HepG2 (cell line): ENCODE measurements at regions not wholly inside any gene's neighbourhood (a gene's known extent, or its start where the extent isn't known, plus 50 kb on each side); places are given as distances from the start of the nearest gene placed in this dataset.

Experiments
- ATAC-seq: fragments of 200-7000 bp; cut with Tn5 transposase; 3 replicates; pipeline ENCODE4 v1.9.1; 2020; ENCODE audit warnings: mild to moderate bottlenecking, moderate library complexity
- BruUV-seq: library from RNA; stranded (reverse); fragments of 400-500 nt; replicated peaks from 2 replicates; lab custom pipeline; 2021; lab: Mats Ljungman, UMichigan
- CTCF ChIA-PET: fragments of 300-600 bp; formaldehyde crosslinking; extraction: SDS; loops from one replicate; lab custom pipeline; 2021; ENCODE audit warnings: low total read pairs, inconsistent platforms, low intra/inter-chr PET ratio; lab: Yijun Ruan, JAX
- POLR2A ChIA-PET: fragments of 350-600 bp; sonication (Branson Sonifier 250); formaldehyde crosslinking; loops from one replicate; lab custom pipeline; 2020; ENCODE audit warnings: antibody characterized with exemption, inconsistent platforms; lab: Yijun Ruan, JAX
- DNase-seq: peaks from one replicate; pipeline ENCODE4 v3.0.0-alpha.2; 2015; ENCODE audit warnings: low spot score
- FAIRE-seq: peaks from 3 replicates; lab custom pipeline; 2011; peaks lifted over from hg19 to GRCh38; lab: Jason Lieb, UNC
- H2AFZ ChIP-seq: one replicate; pipeline ENCODE4 v1.6.1; 2011; ENCODE audit warnings: low read length, inconsistent platforms
- H3K27ac ChIP-seq: fragments of 300-600 bp; 3 replicates; pipeline ENCODE4 v1.8.0; 2011; ENCODE audit warnings: mixed run types, mild to moderate bottlenecking, mixed read lengths, low read length, inconsistent platforms; ENCODE audit not compliant: insufficient read depth; ENCODE audit errors: extremely low read length
- H3K27me3 ChIP-seq, 2 experiments: fragments of 200-600 bp in 1 of 2; 2 replicates in 1 of 2; 3 replicates in 1 of 2; pipeline versions ENCODE4 v1.6.0 to v1.8.0; 2011; ENCODE audit warnings: low read length in 2 of 2, mild to moderate bottlenecking in 2 of 2, moderate library complexity in 2 of 2, inconsistent platforms in 1 of 2; ENCODE audit not compliant: insufficient read depth in 2 of 2, control insufficient read depth in 1 of 2
- H3K36me3 ChIP-seq, 2 experiments: fragments of 200-600 bp in 1 of 2; replicated peaks in 1 of 2; 2 replicates in 1 of 2; 3 replicates in 1 of 2; pipeline versions ENCODE4 v1.5.1 to v1.8.0; 2011; ENCODE audit warnings: low read length in 2 of 2, inconsistent platforms in 1 of 2; ENCODE audit not compliant: insufficient read depth in 2 of 2, control insufficient read depth in 1 of 2
- H3K4me1 ChIP-seq: 2 replicates; pipeline ENCODE4 v1.5.1; 2012; ENCODE audit warnings: low read length, inconsistent platforms; ENCODE audit not compliant: insufficient read depth
- H3K4me2 ChIP-seq: 2 replicates; pipeline ENCODE4 v1.6.0; 2011; ENCODE audit warnings: low read depth, low read length, inconsistent platforms
- H3K4me3 ChIP-seq, 3 experiments: fragments of 200-600 bp in 1 of 3; sonication (generic), shearing (Covaris generic) in 1 of 3; replicated peaks in 1 of 3; 2 replicates each; pipeline ENCODE4 v1.5.1; 2011 to 2016; ENCODE audit warnings: low read length in 3 of 3, inconsistent platforms in 2 of 3, low read depth in 2 of 3, mild to moderate bottlenecking in 2 of 3, control low read depth in 1 of 3, mixed read lengths in 1 of 3; ENCODE audit not compliant: insufficient read depth in 1 of 3
- H3K79me2 ChIP-seq: one replicate; pipeline ENCODE4 v1.6.1; 2011; ENCODE audit warnings: low read length, inconsistent platforms; ENCODE audit not compliant: insufficient read depth
- H3K9ac ChIP-seq: 2 replicates; pipeline ENCODE4 v1.6.0; 2011; ENCODE audit warnings: mild to moderate bottlenecking, low read depth, low read length, inconsistent platforms; ENCODE audit not compliant: insufficient read depth
- H3K9me3 ChIP-seq: 2 replicates; pipeline ENCODE4 v1.5.1; 2012; ENCODE audit warnings: mild to moderate bottlenecking, low read length
- H4K20me1 ChIP-seq: 2 replicates; pipeline ENCODE4 v1.6.0; 2011; ENCODE audit warnings: inconsistent platforms, mild to moderate bottlenecking, low read length, moderate library complexity; ENCODE audit not compliant: insufficient read depth
- KLF12 ChIP-seq: sonication (generic); formaldehyde crosslinking; IDR thresholded peaks from 2 replicates; pipeline ENCODE4 v1.4.0; 2020; ENCODE audit warnings: missing genetic modification reagents, borderline replicate concordance
- STAT5B ChIP-seq: sonication (generic); formaldehyde crosslinking; IDR thresholded peaks from 2 replicates; pipeline ENCODE4 v1.4.0; 2020; ENCODE audit warnings: missing genetic modification reagents
- ZNF605 ChIP-seq: sonication (generic); formaldehyde crosslinking; IDR thresholded peaks from 2 replicates; pipeline ENCODE4 v1.8.0; 2022; ENCODE audit warnings: mild to moderate bottlenecking, missing genetic modification reagents
- ZNF790 ChIP-seq: sonication (generic); formaldehyde crosslinking; IDR thresholded peaks from 2 replicates; pipeline ENCODE4 v1.8.0; 2022; ENCODE audit warnings: missing genetic modification reagents, mild to moderate bottlenecking, borderline replicate concordance
- WGBS: methylation state at CpG from one replicate; pipeline ENCODE4 v1.1.6; 2017; ENCODE audit warnings: low lambda C conversion rate; 5-methylcytosine and 5-hydroxymethylcytosine counted together
- in situ Hi-C: cut with HindIII; loops from 2 replicates; pipeline ENCODE4 v1.10.0; 2017; ENCODE audit warnings: low pct_unique_long_range_greater_than_20kb; ENCODE audit not compliant: extremely low pct_ligation_motif_present
- intact Hi-C: fragments of 100-400 bp; cut with micrococcal nuclease; formaldehyde crosslinking; loops from one replicate; pipeline ENCODE4 v1.10.0; 2022; ENCODE audit not compliant: unreplicated experiment
- TF ChIP-seq, protein P1 (sequence below): sonication (generic); formaldehyde crosslinking; IDR thresholded peaks from 2 replicates; pipeline ENCODE4 v1.5.1; 2020; ENCODE audit warnings: mild to moderate bottlenecking, missing genetic modification reagents
- TF ChIP-seq, protein P2 (sequence below): sonication (generic); formaldehyde crosslinking; IDR thresholded peaks from 2 replicates; pipeline ENCODE4 v1.5.0; 2020; ENCODE audit warnings: mild to moderate bottlenecking, missing genetic modification reagents, borderline replicate concordance
- TF ChIP-seq, protein P3 (sequence below): IDR thresholded peaks from 2 replicates; pipeline ENCODE4 v1.6.1; 2016; ENCODE audit warnings: low read depth, control low read depth

DNA sequence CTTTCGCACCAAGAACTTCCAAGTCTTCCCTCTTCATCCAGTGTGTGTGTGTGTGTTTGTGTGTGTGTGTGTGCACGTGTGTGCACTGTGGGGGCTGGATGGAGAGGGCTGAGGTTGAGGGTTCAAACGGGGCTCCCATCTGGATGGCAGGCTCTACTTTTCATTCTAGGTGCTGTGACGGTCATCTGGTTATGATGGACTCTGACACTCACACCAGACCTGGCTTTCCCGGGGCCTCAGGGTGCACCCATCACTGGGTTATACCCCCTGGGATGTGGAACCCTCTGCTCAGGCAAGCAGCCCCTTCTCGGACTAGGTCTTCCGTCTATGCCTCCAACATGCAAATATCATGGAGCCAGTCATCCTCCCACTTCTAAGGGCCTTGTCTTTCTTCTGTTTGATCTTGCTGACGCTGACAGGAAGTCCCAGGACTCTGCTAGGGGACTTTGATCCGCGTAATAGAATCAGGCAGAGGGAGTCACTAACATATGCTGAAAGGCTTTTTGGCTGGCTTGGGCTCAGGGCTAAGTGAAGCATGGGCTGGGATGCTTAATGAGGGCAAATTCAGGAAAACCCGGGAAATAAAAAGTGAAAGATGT lies 313.6 kb downstream of the CDC5L start (continued):
- TF ChIP-seq, protein P1, sequence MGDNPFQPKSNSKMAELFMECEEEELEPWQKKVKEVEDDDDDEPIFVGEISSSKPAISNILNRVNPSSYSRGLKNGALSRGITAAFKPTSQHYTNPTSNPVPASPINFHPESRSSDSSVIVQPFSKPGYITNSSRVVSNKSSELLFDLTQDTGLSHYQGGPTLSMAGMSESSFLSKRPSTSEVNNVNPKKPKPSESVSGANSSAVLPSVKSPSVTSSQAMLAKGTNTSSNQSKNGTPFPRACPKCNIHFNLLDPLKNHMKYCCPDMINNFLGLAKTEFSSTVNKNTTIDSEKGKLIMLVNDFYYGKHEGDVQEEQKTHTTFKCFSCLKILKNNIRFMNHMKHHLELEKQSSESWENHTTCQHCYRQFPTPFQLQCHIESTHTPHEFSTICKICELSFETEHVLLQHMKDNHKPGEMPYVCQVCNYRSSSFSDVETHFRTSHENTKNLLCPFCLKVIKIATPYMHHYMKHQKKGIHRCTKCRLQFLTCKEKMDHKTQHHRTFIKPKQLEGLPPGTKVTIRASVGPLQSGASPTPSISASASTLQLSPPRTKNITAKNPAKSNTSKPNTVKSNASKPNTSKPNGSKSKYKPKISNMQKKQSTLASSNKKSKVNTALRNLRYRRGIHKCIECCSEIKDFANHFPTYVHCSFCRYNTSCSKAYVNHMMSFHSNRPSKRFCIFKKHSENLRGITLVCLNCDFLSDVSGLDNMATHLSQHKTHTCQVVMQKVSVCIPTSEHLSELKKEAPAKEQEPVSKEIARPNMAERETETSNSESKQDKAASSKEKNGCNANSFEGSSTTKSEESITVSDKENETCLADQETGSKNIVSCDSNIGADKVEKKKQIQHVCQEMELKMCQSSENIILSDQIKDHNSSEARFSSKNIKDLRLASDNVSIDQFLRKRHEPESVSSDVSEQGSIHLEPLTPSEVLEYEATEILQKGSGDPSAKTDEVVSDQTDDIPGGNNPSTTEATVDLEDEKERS (CRISPR knock-in tag) = no peak
- TF ChIP-seq KLF12 (CRISPR knock-in tag) (no peak), STAT5B (CRISPR knock-in tag) (no peak)
- TF ChIP-seq, protein P2, sequence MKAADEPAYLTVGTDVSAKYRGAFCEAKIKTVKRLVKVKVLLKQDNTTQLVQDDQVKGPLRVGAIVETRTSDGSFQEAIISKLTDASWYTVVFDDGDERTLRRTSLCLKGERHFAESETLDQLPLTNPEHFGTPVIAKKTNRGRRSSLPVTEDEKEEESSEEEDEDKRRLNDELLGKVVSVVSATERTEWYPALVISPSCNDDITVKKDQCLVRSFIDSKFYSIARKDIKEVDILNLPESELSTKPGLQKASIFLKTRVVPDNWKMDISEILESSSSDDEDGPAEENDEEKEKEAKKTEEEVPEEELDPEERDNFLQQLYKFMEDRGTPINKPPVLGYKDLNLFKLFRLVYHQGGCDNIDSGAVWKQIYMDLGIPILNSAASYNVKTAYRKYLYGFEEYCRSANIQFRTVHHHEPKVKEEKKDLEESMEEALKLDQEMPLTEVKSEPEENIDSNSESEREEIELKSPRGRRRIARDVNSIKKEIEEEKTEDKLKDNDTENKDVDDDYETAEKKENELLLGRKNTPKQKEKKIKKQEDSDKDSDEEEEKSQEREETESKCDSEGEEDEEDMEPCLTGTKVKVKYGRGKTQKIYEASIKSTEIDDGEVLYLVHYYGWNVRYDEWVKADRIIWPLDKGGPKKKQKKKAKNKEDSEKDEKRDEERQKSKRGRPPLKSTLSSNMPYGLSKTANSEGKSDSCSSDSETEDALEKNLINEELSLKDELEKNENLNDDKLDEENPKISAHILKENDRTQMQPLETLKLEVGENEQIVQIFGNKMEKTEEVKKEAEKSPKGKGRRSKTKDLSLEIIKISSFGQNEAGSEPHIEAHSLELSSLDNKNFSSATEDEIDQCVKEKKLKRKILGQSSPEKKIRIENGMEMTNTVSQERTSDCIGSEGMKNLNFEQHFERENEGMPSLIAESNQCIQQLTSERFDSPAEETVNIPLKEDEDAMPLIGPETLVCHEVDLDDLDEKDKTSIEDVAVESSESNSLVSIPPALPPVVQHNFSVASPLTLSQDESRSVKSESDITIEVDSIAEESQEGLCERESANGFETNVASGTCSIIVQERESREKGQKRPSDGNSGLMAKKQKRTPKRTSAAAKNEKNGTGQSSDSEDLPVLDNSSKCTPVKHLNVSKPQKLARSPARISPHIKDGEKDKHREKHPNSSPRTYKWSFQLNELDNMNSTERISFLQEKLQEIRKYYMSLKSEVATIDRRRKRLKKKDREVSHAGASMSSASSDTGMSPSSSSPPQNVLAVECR (CRISPR knock-in tag) = no peak

DNA sequence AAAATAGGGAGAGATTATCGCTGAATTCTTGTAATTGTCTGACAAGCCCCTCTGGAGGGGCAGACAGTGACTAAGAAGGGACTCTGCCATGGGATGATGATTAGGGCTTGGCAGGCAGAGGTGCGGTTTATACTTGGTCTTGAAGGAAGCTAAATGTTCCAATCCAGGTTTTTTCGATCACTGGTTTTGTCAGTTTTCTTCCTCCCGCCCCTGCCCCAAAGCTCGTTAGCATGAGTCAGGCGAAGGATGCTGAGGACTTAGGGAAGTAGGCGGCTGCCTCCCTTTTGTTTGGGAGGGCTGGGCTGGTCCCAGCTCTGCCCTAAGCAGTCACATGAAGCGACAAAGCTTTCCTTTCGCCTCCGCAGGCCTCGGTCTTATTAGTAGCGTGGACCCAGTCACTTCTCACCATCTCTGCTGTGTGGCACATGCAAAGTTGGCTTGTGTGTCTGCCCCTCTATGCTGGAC lies 314.2 kb downstream of the CDC5L start:
- no peak for FAIRE-seq
- no TSS peak for BruUV-seq
- intact Hi-C loops = no loop called here
- no peak for TF ChIP-seq ZNF790
- 0 out of 2 replicates have a peak, but pooled peaks have one; percentile 19 for TF ChIP-seq ZNF605 (CRISPR knock-in tag)
- TF ChIP-seq, protein P3, sequence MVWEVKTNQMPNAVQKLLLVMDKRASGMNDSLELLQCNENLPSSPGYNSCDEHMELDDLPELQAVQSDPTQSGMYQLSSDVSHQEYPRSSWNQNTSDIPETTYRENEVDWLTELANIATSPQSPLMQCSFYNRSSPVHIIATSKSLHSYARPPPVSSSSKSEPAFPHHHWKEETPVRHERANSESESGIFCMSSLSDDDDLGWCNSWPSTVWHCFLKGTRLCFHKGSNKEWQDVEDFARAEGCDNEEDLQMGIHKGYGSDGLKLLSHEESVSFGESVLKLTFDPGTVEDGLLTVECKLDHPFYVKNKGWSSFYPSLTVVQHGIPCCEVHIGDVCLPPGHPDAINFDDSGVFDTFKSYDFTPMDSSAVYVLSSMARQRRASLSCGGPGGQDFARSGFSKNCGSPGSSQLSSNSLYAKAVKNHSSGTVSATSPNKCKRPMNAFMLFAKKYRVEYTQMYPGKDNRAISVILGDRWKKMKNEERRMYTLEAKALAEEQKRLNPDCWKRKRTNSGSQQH (CRISPR knock-in tag) = no peak
- Histone ChIP-seq H3K4me3 (no peak overlapping the region; a peak in 1 of 6 replicates), H4K20me1 (no peaks in the 10 kb centered on the region), H2AFZ (no peak overlapping the region), H3K4me1 (peaks cover 19% of the 10 kb centered on the region), H3K79me2 (no peaks in the 10 kb centered on the region), H3K27me3 (peaks cover 0 to 9% of the 10 kb centered on the region in 2 experiments; a peak in 1 of 5 replicates), H3K9me3 (no peaks in the 10 kb centered on the region), H3K27ac (no peak overlapping the region), H3K36me3 (no peaks in the 10 kb centered on the region), H3K4me2 (peak overlapping the region; percentile 45), H3K9ac (no peak overlapping the region)
- peak; percentile 14; the same call in 2 of the 3 replicates for ATAC-seq
- CTCF ChIA-PET = no interaction called here
- DNase-seq = no peak
- WGBS = 76% methylated on average over 12 of the region's 12 CpGs
- POLR2A ChIA-PET = no interaction called here
- in situ Hi-C loops = no loop called here
